ENCODE measurements at regions not wholly inside any gene's neighbourhood (a gene's known extent, or its start where the extent isn't known, plus 50 kb on each side); places are given as distances from the start of the nearest gene placed in this dataset.
"Not testable (repeated sequence)": the region's sequence is repeated elsewhere in the genome, so short reads cannot be mapped to it uniquely, and the experiment has no call there.

GRCh38 chr2:111461831-111462230 lies 341.1 kb downstream of the BCL2L11 start:
- H3K9me3 ChIP-seq (ENCODE audit: insufficient read depth in 2 of 2, low read depth in 1 of 2, low read length in 1 of 2); DNase-seq (ENCODE audit: low read depth in 1 of 2, low spot score in 2 of 2); H3K23ac ChIP-seq (ENCODE audit: insufficient read length); H3K79me1 ChIP-seq (ENCODE audit: low read depth, low read length); H4K91ac ChIP-seq (replicated peaks; ENCODE audit: insufficient read length, low read length); H3K4me3 ChIP-seq (ENCODE audit: extremely low read depth in 1 of 4, insufficient read depth in 2 of 4, low read depth in 3 of 4, low read length in 4 of 4); H4K20me1 ChIP-seq (replicated peaks in 1 of 2; ENCODE audit: control insufficient read depth in 1 of 2, insufficient read depth in 2 of 2, low read length in 2 of 2); H2BK5ac ChIP-seq (ENCODE audit: low read depth, low read length); H3K56ac ChIP-seq (replicated peaks; ENCODE audit: insufficient read length, low read depth, low read length); H3K79me2 ChIP-seq (ENCODE audit: control insufficient read depth in 1 of 2, insufficient read depth in 2 of 2, low read length in 2 of 2); H2BK20ac ChIP-seq (ENCODE audit: low read length); H3K18ac ChIP-seq (ENCODE audit: extremely low read depth, low read length); H3K23me2 ChIP-seq (ENCODE audit: low read depth, low read length); H4K8ac ChIP-seq (ENCODE audit: extremely low read depth, insufficient read depth, low read length); H3K36me3 ChIP-seq (ENCODE audit: control insufficient read depth in 2 of 4, insufficient read depth in 4 of 4, low read length in 3 of 4); H3K14ac ChIP-seq (ENCODE audit: insufficient read length); H3K9ac ChIP-seq (replicated peaks in 1 of 4; ENCODE audit: extremely low read depth in 1 of 4, low read depth in 3 of 4, low read length in 3 of 4); CTCF ChIA-PET (ENCODE audit: partially characterized antibody); H3K4ac ChIP-seq (replicated peaks; ENCODE audit: insufficient read length, low read depth, low read length); H4K5ac ChIP-seq (ENCODE audit: insufficient read length, low read depth, low read length); H2BK15ac ChIP-seq (ENCODE audit: low read length); H2AFZ ChIP-seq (ENCODE audit: low read length); POLR2A ChIA-PET (ENCODE audit: partially characterized antibody); H3K4me2 ChIP-seq (ENCODE audit: insufficient read depth in 1 of 2, low read depth in 2 of 2, low read length in 2 of 2); H3K27me3 ChIP-seq (replicated peaks in 1 of 4; ENCODE audit: control insufficient read depth in 3 of 4, extremely low read depth in 1 of 4, insufficient read depth in 3 of 4, low read length in 3 of 4); FAIRE-seq; H3K27ac ChIP-seq (ENCODE audit: low read depth, low read length); H2BK120ac ChIP-seq (replicated peaks; ENCODE audit: low read depth, low read length); H2AK5ac ChIP-seq (ENCODE audit: low read depth, low read length); H2BK12ac ChIP-seq (ENCODE audit: low read depth, low read length): not testable (repeated sequence)
- WGBS, 2 experiments (ENCODE audit: extremely low coverage in 1 of 2, insufficient coverage in 1 of 2, insufficient read length in 1 of 2, insufficient replicate concordance in 2 of 2, low coverage in 1 of 2, low lambda C conversion rate in 2 of 2, missing lambda C conversion rate in 1 of 2) = 87% methylated on average over 1 of the region's 1 CpG; no CpG with 5 or more reads in 1 of the 2 experiments
- peaks cover 0 to 12% (median 2%) of the 10 kb centered on the region in 4 experiments; a peak in 3 of 7 replicates for H3K4me1 ChIP-seq (replicated peaks in 1 of 4; ENCODE audit: control insufficient read depth in 3 of 4, insufficient read depth in 4 of 4, low read length in 3 of 4)

GRCh38 chr2:111462572-111462971 lies 341.9 kb downstream of the BCL2L11 start:
- CTCF ChIA-PET (ENCODE audit: partially characterized antibody); H3K79me1 ChIP-seq (ENCODE audit: low read depth, low read length): not testable (repeated sequence)

More at GRCh38 chr2:111462572-111462971, 341.9 kb downstream of the BCL2L11 start:
- H3K9me3 ChIP-seq (ENCODE audit: insufficient read depth in 2 of 2, low read depth in 1 of 2, low read length in 1 of 2); H3K9ac ChIP-seq (replicated peaks in 1 of 4; ENCODE audit: extremely low read depth in 1 of 4, low read depth in 3 of 4, low read length in 3 of 4); H3K4me2 ChIP-seq (ENCODE audit: insufficient read depth in 1 of 2, low read depth in 2 of 2, low read length in 2 of 2); H2BK15ac ChIP-seq (ENCODE audit: low read length); FAIRE-seq; H4K20me1 ChIP-seq (replicated peaks in 1 of 2; ENCODE audit: control insufficient read depth in 1 of 2, insufficient read depth in 2 of 2, low read length in 2 of 2); H4K91ac ChIP-seq (replicated peaks; ENCODE audit: insufficient read length, low read length); POLR2A ChIA-PET (ENCODE audit: partially characterized antibody); H2BK120ac ChIP-seq (replicated peaks; ENCODE audit: low read depth, low read length); H2AK5ac ChIP-seq (ENCODE audit: low read depth, low read length); H3K23ac ChIP-seq (ENCODE audit: insufficient read length); H3K4ac ChIP-seq (replicated peaks; ENCODE audit: insufficient read length, low read depth, low read length); H2AFZ ChIP-seq (ENCODE audit: low read length); H2BK5ac ChIP-seq (ENCODE audit: low read depth, low read length); H3K23me2 ChIP-seq (ENCODE audit: low read depth, low read length); H3K14ac ChIP-seq (ENCODE audit: insufficient read length); H3K36me3 ChIP-seq (ENCODE audit: control insufficient read depth in 2 of 4, insufficient read depth in 4 of 4, low read length in 3 of 4); H4K5ac ChIP-seq (ENCODE audit: insufficient read length, low read depth, low read length); H2BK20ac ChIP-seq (ENCODE audit: low read length); H3K4me3 ChIP-seq (ENCODE audit: extremely low read depth in 1 of 4, insufficient read depth in 2 of 4, low read depth in 3 of 4, low read length in 4 of 4); H2BK12ac ChIP-seq (ENCODE audit: low read depth, low read length); H4K8ac ChIP-seq (ENCODE audit: extremely low read depth, insufficient read depth, low read length); H3K27ac ChIP-seq (ENCODE audit: low read depth, low read length); H3K18ac ChIP-seq (ENCODE audit: extremely low read depth, low read length); DNase-seq (ENCODE audit: low read depth in 1 of 2, low spot score in 2 of 2); H3K27me3 ChIP-seq (replicated peaks in 1 of 4; ENCODE audit: control insufficient read depth in 3 of 4, extremely low read depth in 1 of 4, insufficient read depth in 3 of 4, low read length in 3 of 4); H3K79me2 ChIP-seq (ENCODE audit: control insufficient read depth in 1 of 2, insufficient read depth in 2 of 2, low read length in 2 of 2); H3K56ac ChIP-seq (replicated peaks; ENCODE audit: insufficient read length, low read depth, low read length): not testable (repeated sequence)
- H3K4me1 ChIP-seq (replicated peaks in 1 of 4; ENCODE audit: control insufficient read depth in 3 of 4, insufficient read depth in 4 of 4, low read length in 3 of 4) = peaks cover 0 to 12% (median 2%) of the 10 kb centered on the region in 4 experiments; a peak in 3 of 7 replicates
- WGBS, 2 experiments (ENCODE audit: extremely low coverage in 1 of 2, insufficient coverage in 1 of 2, insufficient read length in 1 of 2, insufficient replicate concordance in 2 of 2, low coverage in 1 of 2, low lambda C conversion rate in 2 of 2, missing lambda C conversion rate in 1 of 2) = 92% methylated on average over 2 of the region's 2 CpGs; no CpG with 5 or more reads in 1 of the 2 experiments

All from H1 (cell line).